K562 (cell line): ENCODE measurements at regions not wholly inside any gene's neighbourhood (a gene's known extent, or its start where the extent isn't known, plus 50 kb on each side); places are given as distances from the start of the nearest gene placed in this dataset.

Experiments used
- ATAC-seq: fragments of 200-7000 bp; cut with Tn5 transposase; 3 replicates; pipeline ENCODE4 v1.9.1; 2020; ENCODE audit warnings: moderate library complexity
- BruUV-seq: library from RNA; stranded (reverse); fragments of 400-500 nt; replicated peaks from 2 replicates; lab custom pipeline; 2021; lab: Mats Ljungman, UMichigan
- CTCF ChIA-PET: fragments of 300-600 bp; formaldehyde crosslinking; extraction: SDS; loops from one replicate; lab custom pipeline; 2021; ENCODE audit warnings: low intra/inter-chr PET ratio; lab: Yijun Ruan, JAX
- POLR2A ChIA-PET: fragments of 300-600, 350-650 bp; sonication (Branson Sonifier 250); formaldehyde crosslinking; extraction: SDS; loops from one replicate; lab custom pipeline; 2021; ENCODE audit warnings: antibody characterized with exemption, inconsistent platforms; lab: Yijun Ruan, JAX
- DNase-seq, 4 experiments: peaks; one replicate each; pipeline versions ENCODE4 v3.0.0 to v3.0.0-alpha.2; 2011 to 2018; ENCODE audit warnings: low spot score in 3 of 4, mixed read lengths in 3 of 4; ENCODE audit errors: extremely low read depth in 1 of 4
- FAIRE-seq: peaks from 2 replicates; lab custom pipeline; 2011; peaks lifted over from hg19 to GRCh38; lab: Jason Lieb, UNC
- H2AFZ ChIP-seq: 2 replicates; pipeline ENCODE4 v1.6.0; 2011; ENCODE audit warnings: low read depth, low read length, control low read depth, inconsistent platforms
- H3K27ac ChIP-seq: fragments of 200-600 bp; 3 replicates; pipeline ENCODE4 v1.8.0; 2011; ENCODE audit warnings: low read depth, mild to moderate bottlenecking, control low read depth, inconsistent platforms, low read length, moderate library complexity, mixed read lengths; ENCODE audit errors: extremely low read depth
- H3K27me3 ChIP-seq, 2 experiments: fragments of 300-600 bp in 1 of 2; 2 replicates in 1 of 2; 3 replicates in 1 of 2; pipeline versions ENCODE4 v1.6.0 to v1.8.0; 2011; ENCODE audit warnings: inconsistent platforms in 2 of 2, low read length in 2 of 2, mild to moderate bottlenecking in 1 of 2, mixed read lengths in 1 of 2, moderate library complexity in 1 of 2; ENCODE audit not compliant: control insufficient read depth in 2 of 2, insufficient read depth in 2 of 2
- H3K36me3 ChIP-seq: fragments of 300-600 bp; 3 replicates; pipeline ENCODE4 v1.8.0; 2011; ENCODE audit warnings: mild to moderate bottlenecking, low read length, inconsistent platforms; ENCODE audit not compliant: control insufficient read depth, insufficient read depth
- H3K4me1 ChIP-seq, 2 experiments: fragments of 200-600 bp in 1 of 2; replicated peaks in 1 of 2; 2 replicates in 1 of 2; 3 replicates in 1 of 2; pipeline versions ENCODE4 v1.5.1 to v1.8.0; 2011; ENCODE audit warnings: inconsistent platforms in 2 of 2, low read length in 2 of 2, mild to moderate bottlenecking in 1 of 2, mixed read lengths in 1 of 2, moderate library complexity in 1 of 2; ENCODE audit not compliant: control insufficient read depth in 2 of 2, insufficient read depth in 2 of 2
- H3K4me2 ChIP-seq: 2 replicates; pipeline ENCODE4 v1.6.1; 2011; ENCODE audit warnings: low read length, control low read depth, inconsistent platforms, mixed read lengths; ENCODE audit not compliant: insufficient read depth
- H3K4me3 ChIP-seq: fragments of 200-600 bp; sonication (generic), shearing (Covaris generic); 2 replicates; pipeline ENCODE4 v1.5.1; 2016; ENCODE audit warnings: control low read depth, inconsistent platforms
- H3K79me2 ChIP-seq: fragments of 200-600 bp; 3 replicates; pipeline ENCODE4 v1.8.0; 2011; ENCODE audit warnings: low read length, inconsistent platforms; ENCODE audit not compliant: control insufficient read depth, insufficient read depth
- H3K9ac ChIP-seq, 2 experiments: 2 replicates each; pipeline versions ENCODE4 v1.6.0 to v1.6.1; 2011; ENCODE audit warnings: low read depth in 2 of 2, low read length in 2 of 2, control low read depth in 1 of 2, inconsistent platforms in 1 of 2, mild to moderate bottlenecking in 1 of 2, mixed read lengths in 1 of 2; ENCODE audit not compliant: insufficient read depth in 1 of 2
- H3K9me1 ChIP-seq: one replicate; pipeline ENCODE4 v1.6.0; 2011; ENCODE audit warnings: inconsistent platforms, mild to moderate bottlenecking, low read length, moderate library complexity; ENCODE audit not compliant: control insufficient read depth, insufficient read depth
- H3K9me3 ChIP-seq: replicated peaks from 2 replicates; pipeline ENCODE4 v1.5.1; 2011; ENCODE audit warnings: low read depth, low read length, inconsistent platforms; ENCODE audit not compliant: control insufficient read depth, insufficient read depth
- H4K20me1 ChIP-seq: replicated peaks from 2 replicates; pipeline ENCODE4 v1.6.1; 2011; ENCODE audit warnings: low read length, inconsistent platforms, mixed read lengths; ENCODE audit not compliant: control insufficient read depth, insufficient read depth
- BRF1 ChIP-seq: IDR thresholded peaks from 3 replicates; pipeline ENCODE4 v1.6.1; 2011; ENCODE audit warnings: borderline replicate concordance, mild to moderate bottlenecking; ENCODE audit not compliant: insufficient read length; ENCODE audit errors: extremely low read depth
- GTF2F1 ChIP-seq: IDR thresholded peaks from 2 replicates; pipeline ENCODE4 v1.6.1; 2011; ENCODE audit warnings: low read depth, low read length, improper control_type of control experiment
- HLTF ChIP-seq: fragments of 450-650 bp; IDR thresholded peaks from 2 replicates; pipeline ENCODE4 v1.6.1; 2016
- JUNB ChIP-seq: fragments of 450-650 bp; formaldehyde crosslinking; conservative IDR thresholded peaks from 2 replicates; pipeline ENCODE4 v1.4.0; 2020; ENCODE audit warnings: mild to moderate bottlenecking
- KDM5B ChIP-seq: fragments of 200-600 bp; sonication (generic); IDR thresholded peaks from 2 replicates; pipeline ENCODE4 v1.6.1; 2012; ENCODE audit warnings: low read depth, mild to moderate bottlenecking, moderate library complexity, low read length, control low read depth, inconsistent platforms; ENCODE audit not compliant: insufficient replicate concordance
- NEUROD1 ChIP-seq: fragments of 150-350 bp; IDR thresholded peaks from 2 replicates; pipeline ENCODE4 v1.6.1; 2014; ENCODE audit warnings: borderline replicate concordance, low read length, low read depth; ENCODE audit not compliant: partially characterized antibody
- SIN3B ChIP-seq: fragments of 450-650 bp; IDR thresholded peaks from 2 replicates; pipeline ENCODE4 v1.6.1; 2017; ENCODE audit warnings: low read depth, mild to moderate bottlenecking, moderate library complexity
- SMAD1 ChIP-seq: fragments of 150-350 bp; IDR thresholded peaks from 2 replicates; pipeline ENCODE4 v1.6.1; 2014; ENCODE audit warnings: low read length, low read depth; ENCODE audit not compliant: partially characterized antibody
- SRSF9 ChIP-seq: fragments of 200-400 bp; formaldehyde crosslinking; IDR thresholded peaks from 2 replicates; pipeline ENCODE4 v1.6.1; 2017; ENCODE audit warnings: low read depth, low read length, borderline replicate concordance
- TAF1 ChIP-seq: IDR thresholded peaks from 2 replicates; pipeline ENCODE4 v1.6.1; 2011; ENCODE audit warnings: mild to moderate bottlenecking, low read length, moderate library complexity; ENCODE audit not compliant: insufficient read depth, control insufficient read depth, severe bottlenecking; ENCODE audit errors: extremely low read depth
- TCFL5 ChIP-seq: fragments of 250-450 bp; sonication (Bioruptor Pico); conservative IDR thresholded peaks from 2 replicates; pipeline ENCODE4 v1.6.1; 2021; ENCODE audit warnings: mild to moderate bottlenecking, moderate library complexity, matching md5 sums
- ZNF124 ChIP-seq: sonication (generic); formaldehyde crosslinking; IDR thresholded peaks from 2 replicates; pipeline ENCODE4 v1.8.1; 2022; ENCODE audit warnings: missing genetic modification reagents
- ZNF274 ChIP-seq: IDR thresholded peaks from 2 replicates; pipeline ENCODE4 v1.6.1; 2011; ENCODE audit warnings: low read depth, mild to moderate bottlenecking, low read length, moderate library complexity, borderline replicate concordance
- ZNF507 ChIP-seq: conservative IDR thresholded peaks from 2 replicates; pipeline ENCODE4 v1.6.1; 2017; ENCODE audit warnings: missing genetic modification characterization, missing compliant biosample characterization
- WGBS: fragments of 100-300 bp; shearing (Covaris generic); methylation state at CpG from one replicate; pipeline ENCODE4 v1.1.6; 2016; ENCODE audit warnings: low coverage, mixed read lengths; ENCODE audit not compliant: insufficient coverage; ENCODE audit errors: missing lambda C conversion rate; 5-methylcytosine and 5-hydroxymethylcytosine counted together
- in situ Hi-C: fragments of 300-500 bp; cut with MboI; formaldehyde crosslinking; loops from 4 replicates; pipeline ENCODE4 v1.15.0; 2018; ENCODE audit warnings: inconsistent platforms, mixed read lengths
- intact Hi-C: fragments of 100-400 bp; cut with micrococcal nuclease; formaldehyde crosslinking; loops from 2 replicates; pipeline ENCODE4 v1.14.2; 2022
- TF ChIP-seq, protein P1 (sequence below): sonication (generic); formaldehyde crosslinking; IDR thresholded peaks from 2 replicates; pipeline ENCODE4 v1.8.1; 2023; ENCODE audit warnings: mild to moderate bottlenecking, missing genetic modification reagents, moderate library complexity
- TF ChIP-seq, protein P2 (sequence below): sonication (generic); formaldehyde crosslinking; IDR thresholded peaks from 2 replicates; pipeline ENCODE4 v1.8.1; 2023; ENCODE audit warnings: missing genetic modification reagents, mild to moderate bottlenecking, borderline replicate concordance
- TF ChIP-seq, protein P3 (sequence below): fragments of 450-650 bp; IDR thresholded peaks from 2 replicates; pipeline ENCODE4 v1.6.1; 2016; ENCODE audit warnings: low read depth, mild to moderate bottlenecking, moderate library complexity

DNA sequence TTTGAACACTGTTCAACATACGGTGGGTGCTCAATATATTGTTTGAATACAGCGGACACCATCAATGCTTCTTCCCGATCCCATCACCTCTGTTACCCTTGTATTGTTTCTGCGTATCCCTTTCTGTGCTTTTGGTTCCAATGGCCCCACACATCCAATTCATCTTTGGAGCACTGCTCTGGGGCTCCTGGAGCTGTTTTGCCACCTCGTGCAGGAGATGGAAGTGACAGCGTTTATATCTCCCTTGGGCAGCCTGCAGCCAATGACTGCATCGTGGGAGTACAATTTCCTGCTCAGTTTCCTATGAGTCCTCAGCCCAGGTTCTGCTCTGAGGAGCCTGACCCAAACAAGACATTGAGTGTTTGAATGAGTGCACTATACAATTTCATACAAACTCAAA, 50.2 kb upstream of the PIK3CG start:
- Histone ChIP-seq H3K9me3 (no peaks in the 10 kb centered on the region), H3K9me1 (no peaks in the 10 kb centered on the region), H3K27me3 (no peaks in the 10 kb centered on the region), H3K4me1 (peaks cover 0 to 34% of the 10 kb centered on the region in 2 experiments; a peak in 4 of 5 replicates), H3K79me2 (no peaks in the 10 kb centered on the region), H2AFZ (peak overlapping the region; percentile 30; the same call in 1 of the 2 replicates), H3K4me3 (no peak overlapping the region), H4K20me1 (no peaks in the 10 kb centered on the region), H3K27ac (no peak overlapping the region), H3K4me2 (no peak overlapping the region; the same call in 1 of the 2 replicates), H3K36me3 (no peaks in the 10 kb centered on the region), H3K9ac (no peak overlapping the region)
- WGBS, result 54% methylated on average over 7 of the region's 7 CpGs
- ChIA-PET CTCF (no interaction called here), POLR2A (no interaction called here)
- no peak for FAIRE-seq
- ATAC-seq, result peak; percentile 57
- in situ Hi-C loops (no loop called here), intact Hi-C loops (no loop called here)
- DNase-seq, result peak in 1 of 4 experiments; percentile 46
- BruUV-seq, result TSS peak; percentile 86
- TF ChIP-seq TAF1 (no peak), BRF1 (no peak), NEUROD1 (no peak), SIN3B (no peak), KDM5B (no peak), ZNF507 (tag) (no peak), JUNB (CRISPR knock-in tag) (0 out of 2 replicates have a peak, but pooled peaks have one; percentile 5), TCFL5 (0 out of 2 replicates have a peak, but pooled peaks have one; percentile 40), HLTF (no peak), ZNF274 (no peak), ZNF124 (CRISPR knock-in tag) (no peak), SRSF9 (no peak), GTF2F1 (no peak), SMAD1 (no peak)
- TF ChIP-seq, protein P1, sequence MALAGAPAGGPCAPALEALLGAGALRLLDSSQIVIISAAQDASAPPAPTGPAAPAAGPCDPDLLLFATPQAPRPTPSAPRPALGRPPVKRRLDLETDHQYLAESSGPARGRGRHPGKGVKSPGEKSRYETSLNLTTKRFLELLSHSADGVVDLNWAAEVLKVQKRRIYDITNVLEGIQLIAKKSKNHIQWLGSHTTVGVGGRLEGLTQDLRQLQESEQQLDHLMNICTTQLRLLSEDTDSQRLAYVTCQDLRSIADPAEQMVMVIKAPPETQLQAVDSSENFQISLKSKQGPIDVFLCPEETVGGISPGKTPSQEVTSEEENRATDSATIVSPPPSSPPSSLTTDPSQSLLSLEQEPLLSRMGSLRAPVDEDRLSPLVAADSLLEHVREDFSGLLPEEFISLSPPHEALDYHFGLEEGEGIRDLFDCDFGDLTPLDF (CRISPR knock-in tag), result no peak
- TF ChIP-seq, protein P2, sequence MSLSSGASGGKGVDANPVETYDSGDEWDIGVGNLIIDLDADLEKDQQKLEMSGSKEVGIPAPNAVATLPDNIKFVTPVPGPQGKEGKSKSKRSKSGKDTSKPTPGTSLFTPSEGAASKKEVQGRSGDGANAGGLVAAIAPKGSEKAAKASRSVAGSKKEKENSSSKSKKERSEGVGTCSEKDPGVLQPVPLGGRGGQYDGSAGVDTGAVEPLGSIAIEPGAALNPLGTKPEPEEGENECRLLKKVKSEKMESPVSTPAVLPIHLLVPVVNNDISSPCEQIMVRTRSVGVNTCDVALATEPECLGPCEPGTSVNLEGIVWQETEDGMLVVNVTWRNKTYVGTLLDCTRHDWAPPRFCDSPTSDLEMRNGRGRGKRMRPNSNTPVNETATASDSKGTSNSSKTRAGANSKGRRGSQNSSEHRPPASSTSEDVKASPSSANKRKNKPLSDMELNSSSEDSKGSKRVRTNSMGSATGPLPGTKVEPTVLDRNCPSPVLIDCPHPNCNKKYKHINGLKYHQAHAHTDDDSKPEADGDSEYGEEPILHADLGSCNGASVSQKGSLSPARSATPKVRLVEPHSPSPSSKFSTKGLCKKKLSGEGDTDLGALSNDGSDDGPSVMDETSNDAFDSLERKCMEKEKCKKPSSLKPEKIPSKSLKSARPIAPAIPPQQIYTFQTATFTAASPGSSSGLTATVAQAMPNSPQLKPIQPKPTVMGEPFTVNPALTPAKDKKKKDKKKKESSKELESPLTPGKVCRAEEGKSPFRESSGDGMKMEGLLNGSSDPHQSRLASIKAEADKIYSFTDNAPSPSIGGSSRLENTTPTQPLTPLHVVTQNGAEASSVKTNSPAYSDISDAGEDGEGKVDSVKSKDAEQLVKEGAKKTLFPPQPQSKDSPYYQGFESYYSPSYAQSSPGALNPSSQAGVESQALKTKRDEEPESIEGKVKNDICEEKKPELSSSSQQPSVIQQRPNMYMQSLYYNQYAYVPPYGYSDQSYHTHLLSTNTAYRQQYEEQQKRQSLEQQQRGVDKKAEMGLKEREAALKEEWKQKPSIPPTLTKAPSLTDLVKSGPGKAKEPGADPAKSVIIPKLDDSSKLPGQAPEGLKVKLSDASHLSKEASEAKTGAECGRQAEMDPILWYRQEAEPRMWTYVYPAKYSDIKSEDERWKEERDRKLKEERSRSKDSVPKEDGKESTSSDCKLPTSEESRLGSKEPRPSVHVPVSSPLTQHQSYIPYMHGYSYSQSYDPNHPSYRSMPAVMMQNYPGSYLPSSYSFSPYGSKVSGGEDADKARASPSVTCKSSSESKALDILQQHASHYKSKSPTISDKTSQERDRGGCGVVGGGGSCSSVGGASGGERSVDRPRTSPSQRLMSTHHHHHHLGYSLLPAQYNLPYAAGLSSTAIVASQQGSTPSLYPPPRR (CRISPR knock-in tag), result no peak
- TF ChIP-seq, protein P3, sequence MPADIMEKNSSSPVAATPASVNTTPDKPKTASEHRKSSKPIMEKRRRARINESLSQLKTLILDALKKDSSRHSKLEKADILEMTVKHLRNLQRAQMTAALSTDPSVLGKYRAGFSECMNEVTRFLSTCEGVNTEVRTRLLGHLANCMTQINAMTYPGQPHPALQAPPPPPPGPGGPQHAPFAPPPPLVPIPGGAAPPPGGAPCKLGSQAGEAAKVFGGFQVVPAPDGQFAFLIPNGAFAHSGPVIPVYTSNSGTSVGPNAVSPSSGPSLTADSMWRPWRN, result no peak
